H54 (cell line): ENCODE measurements at regions not wholly inside any gene's neighbourhood (a gene's known extent, or its start where the extent isn't known, plus 50 kb on each side); places are given as distances from the start of the nearest gene placed in this dataset.

Experiments used
- DNase-seq: peaks from one replicate; pipeline ENCODE4 v3.0.0; 2011; ENCODE audit warnings: low spot score, mixed read lengths; ENCODE audit not compliant: insufficient read length
- FAIRE-seq: peaks from 3 replicates; lab custom pipeline; 2011; peaks lifted over from hg19 to GRCh38; lab: Jason Lieb, UNC
- POLR2A ChIP-seq: IDR thresholded peaks from 2 replicates; pipeline ENCODE4 v1.6.1; 2011; ENCODE audit warnings: low read depth, mild to moderate bottlenecking, low read length

GRCh38 chr5:128674837-128675446 lies 136.9 kb upstream of the FBN2 start:
- peak; percentile 8 for DNase-seq
- peak; percentile 73 for FAIRE-seq
- TF ChIP-seq POLR2A, result no peak

- TF ChIP-seq POLR2A, result no peak
- FAIRE-seq, result no peak
- DNase-seq, result no peak
Observed at GRCh38 chr5:128681096-128681495, 143.1 kb upstream of the FBN2 start.

DNA sequence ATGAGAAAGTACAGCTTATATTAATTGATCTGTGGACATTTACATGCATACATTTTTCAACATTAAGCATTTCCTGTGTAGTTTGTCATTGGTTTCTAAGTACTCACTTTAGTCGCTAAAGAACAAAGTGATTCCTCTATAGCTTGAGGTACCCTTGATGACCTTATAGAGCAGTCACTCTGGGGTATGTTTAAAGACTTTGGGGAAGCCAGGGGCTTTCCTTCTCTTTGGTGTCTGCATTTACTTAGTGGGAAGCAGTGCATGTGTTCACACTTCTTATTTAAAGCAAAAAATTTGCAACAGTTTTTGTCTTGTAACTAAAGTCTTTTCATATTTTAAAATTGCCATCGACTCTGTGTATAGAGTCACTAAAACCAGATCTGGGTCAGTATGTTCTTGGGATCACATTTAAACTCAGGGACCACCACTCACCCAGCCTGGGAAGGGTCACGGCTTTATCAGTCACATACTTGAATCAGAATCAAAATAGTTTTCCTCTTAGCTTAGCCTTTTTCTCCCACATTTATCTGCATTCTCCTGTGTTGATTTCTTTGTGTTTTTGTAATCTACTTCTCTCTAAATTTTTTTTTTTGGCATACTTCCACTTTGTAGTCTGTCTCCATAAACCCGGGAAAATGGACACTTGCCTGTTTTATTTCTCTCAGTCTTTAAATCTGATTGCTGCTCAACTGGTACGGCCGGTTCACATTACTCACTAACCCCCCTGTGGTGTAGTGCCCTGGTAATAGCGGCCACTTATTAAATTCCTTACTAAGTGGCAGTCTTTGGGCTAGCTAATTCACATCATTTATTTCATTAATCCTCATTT lies 143.9 kb upstream of the FBN2 start:
- FAIRE-seq, result no peak
- no peak for DNase-seq
- no peak for TF ChIP-seq POLR2A

DNA sequence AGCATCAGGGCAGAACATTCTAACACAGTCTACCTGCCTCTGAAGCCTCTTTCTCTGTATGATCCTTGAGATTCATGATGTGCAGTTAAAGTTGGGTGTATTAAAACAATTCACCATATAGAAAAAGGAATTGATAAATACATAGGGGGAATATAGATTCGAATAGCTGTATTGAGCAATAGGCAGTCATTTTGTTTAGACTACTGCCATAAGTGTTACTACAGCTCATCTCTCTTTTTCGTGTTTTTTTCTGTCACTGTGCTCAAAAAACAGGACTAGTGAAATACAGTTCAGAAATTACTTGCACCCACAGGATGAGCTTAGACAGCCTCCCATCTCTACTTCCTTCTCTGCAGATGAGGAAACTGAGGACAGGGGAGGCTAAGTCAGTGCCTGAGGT lies 144.6 kb upstream of the FBN2 start:
- no peak for DNase-seq
- TF ChIP-seq POLR2A, result no peak
- no peak for FAIRE-seq

DNA sequence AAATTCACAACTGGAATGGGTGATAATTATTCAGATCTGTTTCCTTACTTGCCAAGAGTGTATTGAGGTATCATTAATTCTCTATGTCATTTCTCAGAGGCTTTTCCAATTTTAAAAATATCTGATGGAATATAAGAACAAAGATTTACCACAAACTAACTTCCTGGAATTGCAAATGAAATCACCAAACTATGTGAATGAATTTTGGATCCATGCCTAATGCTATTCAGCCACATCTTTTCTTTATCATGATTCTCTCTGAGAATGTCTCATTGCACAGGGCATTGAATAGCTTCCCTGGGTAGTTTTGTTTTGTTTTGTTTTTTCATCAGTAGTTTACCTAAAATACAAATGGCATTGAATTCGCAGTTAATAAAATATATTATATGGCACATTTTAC lies 146.9 kb upstream of the FBN2 start:
- TF ChIP-seq POLR2A, result no peak
- FAIRE-seq (no peak), DNase-seq (no peak)

DNA sequence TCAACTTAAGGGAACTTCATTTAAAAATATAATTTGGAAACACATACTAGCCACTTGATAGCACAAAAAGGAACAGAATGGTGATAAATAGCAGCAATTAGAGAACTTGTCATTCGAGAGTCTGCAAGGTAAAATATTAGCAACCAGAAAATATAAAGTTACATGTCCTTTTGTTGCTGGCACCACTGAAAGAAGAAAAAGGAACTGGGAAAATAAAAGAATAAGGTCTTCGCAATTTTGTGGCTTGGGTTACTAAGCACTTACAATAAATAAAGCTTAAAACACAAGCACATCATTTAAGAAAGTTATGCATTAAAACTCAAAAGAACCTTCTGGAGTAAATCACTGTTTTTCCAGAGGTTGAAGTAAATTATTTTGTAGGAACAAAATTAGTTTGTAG lies 149.9 kb upstream of the FBN2 start:
- DNase-seq (no peak), FAIRE-seq (no peak)
- no peak for TF ChIP-seq POLR2A

DNA sequence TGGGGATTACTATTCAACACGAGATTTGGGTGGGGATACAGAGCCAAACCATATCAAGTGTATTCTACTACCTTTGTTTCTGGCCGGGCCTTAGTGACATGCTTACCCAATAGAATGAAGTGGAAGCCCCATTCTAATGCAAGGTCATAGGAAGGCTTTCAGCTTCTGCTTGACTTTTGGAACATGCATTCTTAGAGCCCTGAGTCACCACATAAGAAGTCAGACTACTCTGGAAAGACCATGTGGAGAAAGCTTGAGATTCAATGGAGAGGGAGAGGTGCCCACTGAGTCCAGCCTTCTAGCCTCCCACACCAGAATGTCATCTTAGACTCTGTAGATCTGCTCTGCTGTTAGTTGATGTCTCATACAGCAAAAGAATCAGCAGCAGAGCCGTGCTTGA lies 155.7 kb upstream of the FBN2 start:
- DNase-seq, result no peak
- FAIRE-seq, result no peak
- no peak for TF ChIP-seq POLR2A

GRCh38 chr5:128695791-128696530 lies 157.9 kb upstream of the FBN2 start:
- DNase-seq (no peak), FAIRE-seq (no peak)
- no peak for TF ChIP-seq POLR2A

- no peak for FAIRE-seq
- DNase-seq, result no peak
- TF ChIP-seq POLR2A, result no peak
Observed at GRCh38 chr5:128701301-128701700, 163.3 kb upstream of the FBN2 start.

DNA sequence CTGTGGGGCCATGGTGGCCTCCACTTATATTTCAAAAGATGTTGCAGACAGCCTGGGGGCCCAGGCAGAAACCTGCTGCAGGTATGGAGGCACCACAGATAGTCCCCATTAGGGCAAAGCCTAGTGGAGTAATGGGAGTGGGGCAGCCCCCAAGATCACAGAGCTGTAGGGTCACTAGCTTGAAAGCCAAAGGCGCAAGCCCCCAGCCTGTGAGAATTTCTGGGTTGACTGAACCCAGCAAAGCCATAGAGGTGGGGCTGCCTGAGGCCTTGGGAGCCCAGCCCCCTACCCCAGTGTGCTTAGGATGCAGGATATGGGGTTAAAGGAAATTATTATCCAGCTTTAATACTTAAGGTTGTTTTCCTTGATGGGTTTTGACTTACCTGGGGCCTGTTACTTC lies 165.3 kb upstream of the FBN2 start:
- DNase-seq, result no peak
- no peak for FAIRE-seq
- TF ChIP-seq POLR2A, result no peak

DNA sequence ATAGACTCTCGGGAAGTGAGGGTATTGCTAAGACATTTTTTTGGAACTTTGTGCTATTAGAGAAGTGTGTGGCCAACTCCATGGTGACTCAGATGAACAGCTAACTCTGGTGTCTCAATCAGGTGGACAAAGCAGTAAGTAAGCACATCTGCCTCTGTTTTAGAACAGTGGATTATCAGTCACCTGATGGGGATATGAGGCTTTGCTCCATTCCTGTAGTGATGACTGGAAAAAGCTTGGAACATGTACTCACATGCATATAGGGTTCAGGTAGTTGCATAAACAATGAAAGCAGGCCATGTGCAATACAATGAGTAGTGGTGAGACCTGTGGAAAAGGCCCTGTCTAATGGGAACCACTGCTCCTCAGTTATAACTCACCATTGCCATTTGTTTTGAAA lies 168.2 kb upstream of the FBN2 start:
- no peak for FAIRE-seq
- TF ChIP-seq POLR2A, result no peak
- no peak for DNase-seq

DNA sequence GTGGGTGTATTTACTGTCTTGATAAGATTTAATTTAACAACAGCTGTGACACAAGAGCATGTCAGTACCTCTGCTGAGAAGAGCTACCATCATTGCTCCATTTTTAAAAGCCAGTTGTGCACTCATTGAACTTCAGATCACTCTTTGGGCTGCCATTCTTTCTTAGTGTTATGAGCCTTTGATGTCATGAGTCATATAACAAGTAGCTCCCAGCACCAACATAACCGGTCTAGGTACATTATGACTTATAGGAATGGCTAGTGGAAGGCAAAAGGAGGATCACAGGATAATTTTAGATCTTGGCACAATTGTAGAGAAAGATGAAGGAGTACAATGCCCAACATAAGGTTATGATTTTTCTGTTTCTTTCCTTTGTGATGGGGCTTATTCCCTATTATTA lies 170.8 kb upstream of the FBN2 start:
- TF ChIP-seq POLR2A, result no peak
- DNase-seq (no peak), FAIRE-seq (no peak)

DNA sequence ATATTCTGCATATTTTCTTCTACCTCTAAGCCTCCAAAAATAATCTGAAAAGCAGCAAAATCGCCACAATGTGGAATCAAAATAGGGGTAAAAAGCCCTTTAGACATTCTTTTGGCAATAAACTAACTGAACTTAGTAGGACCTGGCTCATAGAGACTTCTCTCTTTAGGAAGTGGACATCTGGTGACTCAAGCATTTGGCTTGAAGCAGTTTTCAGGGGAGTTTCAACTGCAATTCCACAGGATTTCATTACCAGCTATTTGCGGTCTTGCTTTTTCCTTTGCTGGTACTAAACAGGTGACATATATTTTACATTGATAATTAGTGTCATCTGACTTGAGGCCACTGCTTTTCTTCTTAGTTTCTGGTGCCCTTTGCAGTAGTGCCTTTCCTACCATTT lies 173.2 kb upstream of the FBN2 start:
- DNase-seq (no peak), FAIRE-seq (no peak)
- TF ChIP-seq POLR2A, result no peak

DNA sequence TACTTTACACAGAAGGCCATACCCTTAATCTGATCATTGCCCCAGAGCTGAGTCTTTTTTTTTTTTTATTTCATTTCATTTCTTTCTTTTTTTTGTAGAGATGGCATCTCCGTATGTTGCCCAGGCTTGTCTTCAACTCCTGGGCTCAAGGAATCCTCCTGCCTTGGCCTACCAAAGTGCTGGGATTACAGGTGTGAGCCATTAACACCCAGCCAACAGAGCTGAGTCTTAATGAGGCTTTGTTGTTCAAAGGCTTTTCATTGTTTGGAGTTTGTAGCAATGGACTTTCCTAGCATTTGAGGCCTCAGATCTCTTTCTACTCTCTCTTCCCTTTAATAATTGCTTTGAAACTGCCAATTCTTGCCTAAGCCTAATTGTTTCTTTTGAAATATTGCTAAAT lies 176.5 kb upstream of the FBN2 start:
- DNase-seq, result no peak
- no peak for FAIRE-seq
- TF ChIP-seq POLR2A, result no peak
